Adipocyte (in vitro differentiated cells): ENCODE measurements at regions not wholly inside any gene's neighbourhood (a gene's known extent, or its start where the extent isn't known, plus 50 kb on each side); places are given as distances from the start of the nearest gene placed in this dataset.

Experiments
- DNase-seq: peaks from one replicate; pipeline ENCODE4 v3.0.0-alpha.2; 2015; ENCODE audit warnings: low read depth
- H3K27me3 ChIP-seq: replicated peaks from 2 replicates; pipeline ENCODE4 v1.7.0; 2013; ENCODE audit warnings: mild to moderate bottlenecking, low read length, moderate library complexity; ENCODE audit not compliant: control insufficient read depth, insufficient read depth
- H3K36me3 ChIP-seq: 2 replicates; pipeline ENCODE4 v1.7.0; 2013; ENCODE audit warnings: low read length, mild to moderate bottlenecking, moderate library complexity; ENCODE audit not compliant: control insufficient read depth, insufficient read depth, severe bottlenecking
- H3K4me1 ChIP-seq: 2 replicates; pipeline ENCODE4 v1.7.0; 2013; ENCODE audit warnings: mild to moderate bottlenecking, low read length, moderate library complexity; ENCODE audit not compliant: control insufficient read depth, insufficient read depth
- H3K4me3 ChIP-seq: 2 replicates; pipeline ENCODE4 v1.7.0; 2013; ENCODE audit warnings: mild to moderate bottlenecking, low read length, moderate library complexity
- H3K9ac ChIP-seq: 2 replicates; pipeline ENCODE4 v1.7.0; 2013; ENCODE audit warnings: mild to moderate bottlenecking, low read length, moderate library complexity
- H3K9me3 ChIP-seq: 2 replicates; pipeline ENCODE4 v1.7.0; 2013; ENCODE audit warnings: mild to moderate bottlenecking, low read length, moderate library complexity; ENCODE audit not compliant: control insufficient read depth

DNA sequence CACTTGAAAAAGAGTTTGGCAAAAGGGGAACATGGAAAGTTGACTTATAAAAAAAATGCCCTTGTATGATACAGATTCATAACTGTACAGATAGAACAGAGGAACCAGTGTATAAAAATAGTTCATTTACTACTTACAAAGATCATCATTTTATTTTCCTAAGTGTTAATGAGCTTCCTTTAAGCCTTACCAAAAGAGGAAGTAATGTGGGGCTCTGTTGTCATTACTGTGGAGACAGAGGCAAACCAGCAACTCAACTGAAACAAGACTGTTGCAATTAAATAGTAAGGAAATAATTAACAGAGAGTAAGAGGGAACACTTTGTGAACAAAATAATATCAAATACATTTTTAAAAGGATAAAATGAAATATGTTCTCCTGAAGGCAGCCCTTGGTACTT is 526.2 kb upstream of the ADARB2 start:
- peaks cover 11% of the 10 kb centered on the region for H3K9me3 ChIP-seq
- no peaks in the 10 kb centered on the region for H3K4me1 ChIP-seq
- no peak overlapping the region for H3K9ac ChIP-seq
- DNase-seq = no peak
- H3K36me3 ChIP-seq = no peaks in the 10 kb centered on the region
- H3K4me3 ChIP-seq = no peak overlapping the region
- no peaks in the 10 kb centered on the region for H3K27me3 ChIP-seq

DNA sequence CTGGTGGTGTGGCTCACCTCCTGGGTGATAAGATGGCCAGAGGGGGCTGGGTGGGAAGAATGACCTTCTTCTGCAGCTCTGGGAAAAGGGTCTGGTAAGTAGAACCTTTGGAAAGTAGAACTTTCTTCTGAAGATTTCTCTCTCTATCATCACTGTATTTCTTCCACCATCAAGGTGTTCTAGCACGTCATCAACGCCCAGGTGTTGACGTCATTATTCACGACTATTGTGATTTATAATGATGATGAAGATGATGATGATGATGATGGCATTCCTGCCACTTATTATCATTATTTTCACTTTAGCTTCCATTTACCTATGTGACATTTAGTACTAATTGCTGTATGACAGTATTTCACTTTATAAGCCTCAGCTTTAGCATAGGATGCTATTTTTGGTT is 525.6 kb upstream of the ADARB2 start:
- Histone ChIP-seq H3K4me1 (no peaks in the 10 kb centered on the region), H3K9me3 (peaks cover 11% of the 10 kb centered on the region), H3K4me3 (no peak overlapping the region), H3K36me3 (no peaks in the 10 kb centered on the region), H3K9ac (no peak overlapping the region), H3K27me3 (no peaks in the 10 kb centered on the region)
- no peak for DNase-seq

DNA sequence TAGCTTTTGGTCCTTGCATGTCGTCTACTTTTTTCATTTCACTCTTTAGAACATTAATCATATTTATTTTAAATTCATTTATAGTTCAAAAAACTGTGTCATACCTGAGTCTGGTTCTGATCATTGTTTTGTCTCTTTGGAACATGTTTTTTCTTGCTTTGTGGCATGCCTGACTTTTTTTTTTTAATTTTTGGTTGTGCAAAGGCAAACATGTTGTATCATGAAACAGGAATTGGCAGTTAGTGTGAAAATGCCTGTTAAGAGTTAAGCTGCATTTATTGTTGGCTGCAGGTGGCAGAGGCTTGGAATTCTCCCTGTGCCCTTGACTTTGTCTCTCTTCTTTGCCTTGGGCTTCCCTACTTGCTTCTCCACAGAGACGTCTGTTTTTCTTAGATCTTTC is 525.0 kb upstream of the ADARB2 start:
- Histone ChIP-seq H3K4me1 (no peaks in the 10 kb centered on the region), H3K9ac (no peak overlapping the region), H3K36me3 (no peaks in the 10 kb centered on the region), H3K9me3 (peaks cover 11% of the 10 kb centered on the region), H3K27me3 (no peaks in the 10 kb centered on the region), H3K4me3 (no peak overlapping the region)
- DNase-seq = no peak

DNA sequence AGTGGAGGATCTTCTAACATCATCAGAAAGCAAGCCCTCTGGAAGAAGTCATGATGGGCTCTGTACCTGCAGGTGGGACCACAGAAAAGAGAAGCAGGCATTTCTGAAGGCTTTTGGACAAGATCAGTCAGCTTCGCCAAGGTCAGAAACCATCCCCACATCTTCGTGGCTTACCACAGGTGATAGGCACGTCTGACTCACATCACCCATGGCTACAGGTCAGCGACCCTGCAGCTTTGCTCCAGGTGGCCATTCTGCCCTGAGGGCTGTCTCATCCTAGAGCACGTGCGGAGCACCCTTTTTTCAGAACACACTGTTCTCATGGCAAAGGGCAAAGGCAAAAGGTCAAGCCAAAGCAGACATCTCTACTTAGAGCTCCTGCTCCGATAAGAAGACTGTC is 518.9 kb upstream of the ADARB2 start:
- no peaks in the 10 kb centered on the region for H3K27me3 ChIP-seq
- H3K4me1 ChIP-seq = no peaks in the 10 kb centered on the region
- no peak for DNase-seq
- H3K4me3 ChIP-seq = no peak overlapping the region
- no peak overlapping the region for H3K9ac ChIP-seq
- H3K9me3 ChIP-seq = no peaks in the 10 kb centered on the region
- H3K36me3 ChIP-seq = no peaks in the 10 kb centered on the region

DNA sequence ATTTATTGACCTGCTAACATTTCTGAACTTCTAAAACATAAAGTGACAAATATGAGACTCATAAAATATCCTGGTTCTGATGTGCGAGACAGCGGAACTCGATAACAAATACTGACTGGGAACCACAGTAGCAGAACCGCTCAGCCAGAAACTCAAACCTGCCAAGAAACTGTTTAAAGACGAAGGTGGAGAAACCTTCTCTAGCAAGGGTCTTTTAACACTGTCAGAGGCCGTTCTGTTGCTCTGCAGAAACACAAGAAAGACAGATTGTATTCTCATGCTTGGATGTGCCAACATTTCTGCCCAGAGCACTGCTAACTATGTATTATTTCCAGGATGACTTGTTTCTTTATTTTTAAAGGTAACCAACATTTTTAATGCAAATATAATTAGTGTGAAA is 514.8 kb upstream of the ADARB2 start:
- Histone ChIP-seq H3K36me3 (no peaks in the 10 kb centered on the region), H3K4me3 (no peak overlapping the region), H3K9me3 (peaks cover 8% of the 10 kb centered on the region), H3K9ac (no peak overlapping the region), H3K27me3 (no peaks in the 10 kb centered on the region), H3K4me1 (no peaks in the 10 kb centered on the region)
- DNase-seq = no peak

DNA sequence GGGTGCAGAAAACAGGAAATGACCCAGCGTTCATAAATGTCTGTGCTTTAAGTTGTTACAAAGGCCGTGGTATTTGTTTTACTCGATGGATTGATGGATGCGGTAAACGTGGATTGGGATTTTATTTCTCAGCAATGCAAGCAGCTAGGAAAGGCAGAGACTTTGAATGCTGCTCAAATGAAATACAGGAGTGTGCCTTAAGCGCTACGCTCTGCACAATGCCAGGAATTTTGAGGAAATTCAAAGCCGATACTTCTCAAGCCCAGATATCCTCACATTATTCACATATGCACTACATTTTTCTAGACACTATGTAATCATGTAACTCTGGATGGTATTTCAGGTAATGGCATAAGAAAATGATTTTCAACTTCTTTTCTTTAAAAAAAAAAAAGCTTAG is 514.3 kb upstream of the ADARB2 start:
- peaks cover 8% of the 10 kb centered on the region for H3K9me3 ChIP-seq
- H3K4me3 ChIP-seq = no peak overlapping the region
- H3K36me3 ChIP-seq = no peaks in the 10 kb centered on the region
- no peak overlapping the region for H3K9ac ChIP-seq
- no peak for DNase-seq
- no peaks in the 10 kb centered on the region for H3K27me3 ChIP-seq
- no peaks in the 10 kb centered on the region for H3K4me1 ChIP-seq

DNA sequence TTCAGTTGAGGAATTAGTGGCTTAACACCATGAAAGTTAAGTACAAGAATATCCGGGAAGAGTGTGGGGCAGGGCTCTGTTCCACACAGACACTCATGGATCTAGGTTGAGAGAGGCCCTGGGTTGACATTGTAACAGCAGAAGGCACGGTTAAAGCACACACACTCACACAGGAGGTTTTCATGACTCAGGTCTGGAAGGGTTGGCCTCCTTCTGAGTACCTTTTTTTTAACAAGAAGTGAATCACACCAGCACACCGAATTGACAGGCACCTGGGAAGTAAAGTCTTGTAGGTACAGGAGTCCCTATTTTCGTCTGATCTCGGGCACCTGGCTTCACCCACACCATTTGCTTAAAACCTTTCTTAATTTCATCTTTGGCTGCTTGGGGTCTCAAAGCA is 509.4 kb upstream of the ADARB2 start:
- H3K9ac ChIP-seq = no peak overlapping the region
- DNase-seq = no peak
- no peaks in the 10 kb centered on the region for H3K4me1 ChIP-seq
- H3K4me3 ChIP-seq = no peak overlapping the region
- no peaks in the 10 kb centered on the region for H3K27me3 ChIP-seq
- H3K36me3 ChIP-seq = no peaks in the 10 kb centered on the region
- peaks cover 8% of the 10 kb centered on the region for H3K9me3 ChIP-seq

DNA sequence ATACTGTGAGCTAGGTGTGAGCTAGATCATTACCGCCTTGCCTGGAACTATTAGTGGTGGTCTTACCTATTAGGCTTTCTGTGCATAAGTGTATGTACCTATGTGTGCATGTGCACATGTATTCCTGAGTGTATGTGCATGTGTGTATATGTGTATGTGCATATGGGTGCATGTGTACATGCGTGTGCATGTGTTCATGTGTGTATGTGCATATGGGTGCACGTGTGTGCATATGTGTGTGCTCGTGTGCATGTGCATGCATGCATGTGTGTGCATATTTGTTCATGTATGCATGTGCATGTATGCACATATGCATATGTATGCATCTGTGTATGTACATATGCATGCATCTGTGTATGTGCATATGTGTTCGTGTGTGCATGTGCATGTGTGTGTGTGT is 508.3 kb upstream of the ADARB2 start:
- Histone ChIP-seq H3K9me3 (peaks cover 8% of the 10 kb centered on the region), H3K4me3 (no peak overlapping the region), H3K36me3 (no peaks in the 10 kb centered on the region), H3K27me3 (no peaks in the 10 kb centered on the region), H3K4me1 (no peaks in the 10 kb centered on the region), H3K9ac (no peak overlapping the region)
- DNase-seq = no peak

DNA sequence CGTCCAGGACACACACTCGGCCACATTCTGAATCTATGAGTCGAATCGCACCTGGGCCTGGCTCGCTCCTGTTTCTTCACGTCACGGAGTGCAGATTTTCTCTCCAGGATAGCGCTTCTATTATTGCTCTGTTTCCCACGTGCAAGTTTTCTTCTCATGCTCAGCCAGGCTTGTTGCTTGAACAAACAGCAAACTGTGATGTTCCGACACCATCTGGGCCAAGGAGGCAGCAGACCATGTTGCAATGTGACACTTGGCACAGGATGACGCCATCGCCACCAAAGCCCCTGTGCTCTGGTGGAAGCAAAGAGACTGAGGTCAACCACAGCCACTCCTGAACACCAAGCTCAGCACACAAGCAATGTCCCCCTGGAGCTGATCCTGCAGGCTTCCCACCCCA is 507.1 kb upstream of the ADARB2 start:
- Histone ChIP-seq H3K4me1 (no peaks in the 10 kb centered on the region), H3K27me3 (no peaks in the 10 kb centered on the region), H3K36me3 (no peaks in the 10 kb centered on the region), H3K9ac (no peak overlapping the region), H3K9me3 (peaks cover 3% of the 10 kb centered on the region), H3K4me3 (no peak overlapping the region)
- no peak for DNase-seq

DNA sequence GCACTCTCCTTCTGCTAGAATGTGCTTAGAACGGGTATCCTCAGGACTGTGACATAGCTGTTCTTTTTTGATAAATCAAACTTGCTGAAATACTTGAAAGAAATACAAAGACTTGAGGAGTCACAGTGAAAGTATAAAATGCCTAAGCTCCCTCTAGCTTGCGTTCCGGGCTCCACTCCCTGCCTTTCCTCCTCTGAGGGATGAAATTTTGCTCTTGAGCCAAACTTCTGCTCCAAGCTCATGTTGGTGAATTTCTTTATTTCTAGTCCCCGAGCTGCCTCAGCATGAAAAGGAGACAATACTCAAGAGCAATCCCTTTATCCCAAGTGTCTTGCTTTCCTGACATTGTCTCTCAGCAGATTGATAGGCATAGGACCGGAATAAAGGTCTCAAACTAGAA is 499.6 kb upstream of the ADARB2 start:
- Histone ChIP-seq H3K9ac (no peak overlapping the region), H3K9me3 (no peaks in the 10 kb centered on the region), H3K36me3 (no peaks in the 10 kb centered on the region)

DNA sequence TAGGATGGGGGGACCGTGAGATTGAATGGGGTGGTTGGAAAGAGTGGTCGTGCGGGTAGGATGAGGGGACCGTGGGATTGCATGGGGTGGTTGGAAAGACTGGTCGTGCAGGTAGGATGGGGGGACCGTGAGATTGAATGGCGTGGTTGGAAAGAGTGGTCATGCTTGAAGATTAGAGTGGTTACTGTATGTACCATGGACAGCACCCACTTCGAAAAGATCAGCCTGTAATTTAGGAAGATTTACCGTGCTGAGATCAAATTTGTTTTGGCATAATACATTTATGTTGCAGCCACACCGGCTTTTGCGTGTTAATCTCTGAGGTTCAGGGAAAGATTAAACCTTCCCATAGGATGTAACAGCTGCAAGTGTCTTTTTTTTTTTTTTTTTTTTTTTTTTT is 495.2 kb upstream of the ADARB2 start:
- H3K27me3 ChIP-seq = no peaks in the 10 kb centered on the region
- no peak for DNase-seq
- no peaks in the 10 kb centered on the region for H3K36me3 ChIP-seq
- no peak overlapping the region for H3K4me3 ChIP-seq
- peaks cover 2% of the 10 kb centered on the region for H3K9me3 ChIP-seq
- H3K4me1 ChIP-seq = no peaks in the 10 kb centered on the region
- H3K9ac ChIP-seq = no peak overlapping the region

More for the DNA sequence above, 499.6 kb upstream of the ADARB2 start:
- Histone ChIP-seq H3K4me1 (no peaks in the 10 kb centered on the region), H3K27me3 (no peaks in the 10 kb centered on the region), H3K4me3 (no peak overlapping the region)
- no peak for DNase-seq

DNA sequence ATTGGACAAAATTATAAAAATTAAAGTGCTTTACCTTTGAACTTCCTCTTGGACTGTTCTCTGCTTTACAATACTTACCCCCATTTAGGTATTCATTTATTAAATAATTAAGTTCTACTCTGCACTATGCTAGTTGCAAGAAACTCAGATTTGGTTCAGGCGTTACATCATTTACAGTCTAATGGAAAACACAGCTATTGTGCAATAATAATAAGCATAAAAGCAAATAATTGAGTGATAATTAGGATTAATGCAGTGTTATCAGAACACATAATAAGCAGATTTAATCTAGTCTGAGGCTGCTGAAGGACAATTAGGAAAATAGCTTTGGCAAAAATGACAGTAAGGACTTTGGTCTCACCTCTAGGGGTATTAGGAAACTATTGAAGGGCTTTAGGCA is 493.2 kb upstream of the ADARB2 start:
- DNase-seq = no peak
- Histone ChIP-seq H3K36me3 (no peaks in the 10 kb centered on the region), H3K9me3 (peaks cover 4% of the 10 kb centered on the region), H3K4me3 (no peak overlapping the region), H3K27me3 (no peaks in the 10 kb centered on the region), H3K4me1 (no peaks in the 10 kb centered on the region), H3K9ac (no peak overlapping the region)
